ENCODE measurements at regions not wholly inside any gene's neighbourhood (a gene's known extent, or its start where the extent isn't known, plus 50 kb on each side); places are given as distances from the start of the nearest gene placed in this dataset.
"Not testable (repeated sequence)": the region's sequence is repeated elsewhere in the genome, so short reads cannot be mapped to it uniquely, and the experiment has no call there.

GRCh38 chr20:56708991-56709390 lies 79.9 kb downstream of the TFAP2C start:
- DNase-seq (ENCODE audit: low read depth, low spot score) = no peak
- no peak overlapping the region for H3K27ac Mint-ChIP-seq (ENCODE audit: unreplicated experiment)
- H3K27me3 Mint-ChIP-seq (ENCODE audit: low read depth) = peaks cover 15% of the 10 kb centered on the region
- H3K4me3 Mint-ChIP-seq = no peak overlapping the region
- H3K9me3 Mint-ChIP-seq = peaks cover 3% of the 10 kb centered on the region
- no peaks in the 10 kb centered on the region for H3K36me3 Mint-ChIP-seq (ENCODE audit: low read depth)
- TF ChIP-seq, protein P1, sequence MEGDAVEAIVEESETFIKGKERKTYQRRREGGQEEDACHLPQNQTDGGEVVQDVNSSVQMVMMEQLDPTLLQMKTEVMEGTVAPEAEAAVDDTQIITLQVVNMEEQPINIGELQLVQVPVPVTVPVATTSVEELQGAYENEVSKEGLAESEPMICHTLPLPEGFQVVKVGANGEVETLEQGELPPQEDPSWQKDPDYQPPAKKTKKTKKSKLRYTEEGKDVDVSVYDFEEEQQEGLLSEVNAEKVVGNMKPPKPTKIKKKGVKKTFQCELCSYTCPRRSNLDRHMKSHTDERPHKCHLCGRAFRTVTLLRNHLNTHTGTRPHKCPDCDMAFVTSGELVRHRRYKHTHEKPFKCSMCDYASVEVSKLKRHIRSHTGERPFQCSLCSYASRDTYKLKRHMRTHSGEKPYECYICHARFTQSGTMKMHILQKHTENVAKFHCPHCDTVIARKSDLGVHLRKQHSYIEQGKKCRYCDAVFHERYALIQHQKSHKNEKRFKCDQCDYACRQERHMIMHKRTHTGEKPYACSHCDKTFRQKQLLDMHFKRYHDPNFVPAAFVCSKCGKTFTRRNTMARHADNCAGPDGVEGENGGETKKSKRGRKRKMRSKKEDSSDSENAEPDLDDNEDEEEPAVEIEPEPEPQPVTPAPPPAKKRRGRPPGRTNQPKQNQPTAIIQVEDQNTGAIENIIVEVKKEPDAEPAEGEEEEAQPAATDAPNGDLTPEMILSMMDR (conservative IDR thresholded peaks at IDR 0.05) = no peak
- H3K4me1 Mint-ChIP-seq = peaks cover 25% of the 10 kb centered on the region

DNA sequence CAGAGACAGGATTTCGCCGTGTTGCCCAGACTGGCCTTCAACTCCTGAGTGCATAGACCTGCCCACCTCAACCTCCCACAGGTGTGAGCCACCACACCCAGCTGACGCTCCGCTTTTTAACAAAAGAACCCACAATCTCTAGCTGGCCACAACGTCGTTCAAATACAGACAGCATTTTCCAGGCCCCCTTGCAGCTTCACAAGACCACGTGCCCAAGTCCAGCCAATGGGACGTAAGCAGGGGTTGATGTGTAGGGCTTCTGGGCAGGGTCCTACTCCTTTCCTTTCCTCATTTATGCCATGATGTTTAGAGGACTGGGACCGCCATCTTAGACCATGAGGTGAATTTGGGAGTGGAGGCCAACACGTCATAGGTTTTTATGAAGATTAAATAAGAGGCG lies 81.0 kb downstream of the TFAP2C start:
- Mint-ChIP-seq H3K9me3 (peaks cover 3% of the 10 kb centered on the region), H3K27me3 (ENCODE audit: low read depth) (peaks cover 15% of the 10 kb centered on the region)

DNA sequence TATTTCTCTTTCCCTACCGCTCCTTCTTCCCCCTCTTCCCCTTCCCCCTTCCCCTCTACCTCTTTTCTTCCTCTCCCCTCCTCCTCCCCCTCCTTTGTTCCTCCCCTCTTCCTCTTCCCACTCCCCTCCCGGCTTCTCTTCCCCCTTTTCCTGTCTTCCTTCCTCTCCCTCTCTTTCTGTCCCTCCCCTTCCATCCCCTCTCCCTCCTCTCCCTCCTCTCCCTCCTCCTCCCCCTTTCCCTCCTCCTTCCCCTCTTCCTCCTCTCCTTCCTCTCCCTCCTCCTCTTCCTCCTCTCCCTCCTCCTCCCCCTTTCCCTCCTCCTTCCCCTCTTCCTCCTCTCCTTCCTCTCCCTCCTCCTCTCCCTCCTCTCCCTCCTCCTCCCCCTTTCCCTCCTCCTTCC lies 81.5 kb downstream of the TFAP2C start:
- H3K27me3 Mint-ChIP-seq (ENCODE audit: low read depth) = peaks cover 15% of the 10 kb centered on the region
- H3K4me1 Mint-ChIP-seq = peaks cover 29% of the 10 kb centered on the region
- DNase-seq (ENCODE audit: low read depth, low spot score); H3K36me3 Mint-ChIP-seq (ENCODE audit: low read depth); H3K4me3 Mint-ChIP-seq; H3K27ac Mint-ChIP-seq (ENCODE audit: unreplicated experiment); H3K9me3 Mint-ChIP-seq: not testable (repeated sequence)

More for the DNA sequence above, 81.0 kb downstream of the TFAP2C start:
- H3K36me3 Mint-ChIP-seq (ENCODE audit: low read depth) = no peaks in the 10 kb centered on the region
- TF ChIP-seq, protein P1 (conservative IDR thresholded peaks at IDR 0.05) = no peak
- H3K4me3 Mint-ChIP-seq = no peak overlapping the region
- H3K4me1 Mint-ChIP-seq = peaks cover 25% of the 10 kb centered on the region
- no peak for DNase-seq (ENCODE audit: low read depth, low spot score)
- H3K27ac Mint-ChIP-seq (ENCODE audit: unreplicated experiment) = no peak overlapping the region

- TF ChIP-seq, protein P1 (conservative IDR thresholded peaks at IDR 0.05) = no peak
- H3K27me3 Mint-ChIP-seq (ENCODE audit: low read depth) = peaks cover 15% of the 10 kb centered on the region
- H3K4me3 Mint-ChIP-seq = no peak overlapping the region
- no peak overlapping the region for H3K27ac Mint-ChIP-seq (ENCODE audit: unreplicated experiment)
- H3K9me3 Mint-ChIP-seq = peaks cover 1% of the 10 kb centered on the region
- H3K4me1 Mint-ChIP-seq = peaks cover 28% of the 10 kb centered on the region
- no peaks in the 10 kb centered on the region for H3K36me3 Mint-ChIP-seq (ENCODE audit: low read depth)
- no peak for DNase-seq (ENCODE audit: low read depth, low spot score)
Measured at GRCh38 chr20:56711018-56711417, 81.9 kb downstream of the TFAP2C start.

DNA sequence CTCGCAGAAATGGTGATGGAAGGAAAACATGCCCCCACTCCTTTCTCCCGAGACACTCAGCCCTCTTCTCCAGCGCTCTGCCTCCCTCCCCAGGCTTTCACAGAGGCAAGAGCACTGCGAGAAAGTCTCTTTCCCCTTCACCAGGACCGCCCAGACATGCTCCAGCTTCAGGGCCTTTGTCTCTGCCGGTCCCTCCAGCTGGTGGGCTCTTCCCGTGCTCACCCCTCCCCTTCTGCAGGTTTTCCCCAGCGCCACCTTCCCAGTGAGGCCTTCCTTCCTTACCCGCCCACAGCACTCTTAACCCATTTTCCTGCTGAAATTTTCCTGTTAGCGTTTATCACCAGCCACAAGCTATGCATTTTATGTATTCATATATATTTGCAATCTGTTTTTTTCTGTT lies 86.2 kb downstream of the TFAP2C start:
- Mint-ChIP-seq H3K36me3 (ENCODE audit: low read depth) (no peaks in the 10 kb centered on the region), H3K4me3 (no peak overlapping the region), H3K27ac (ENCODE audit: unreplicated experiment) (no peak overlapping the region), H3K9me3 (no peaks in the 10 kb centered on the region), H3K27me3 (ENCODE audit: low read depth) (peaks cover 11% of the 10 kb centered on the region), H3K4me1 (peaks cover 19% of the 10 kb centered on the region)
- TF ChIP-seq, protein P1 (conservative IDR thresholded peaks at IDR 0.05) = no peak
- DNase-seq (ENCODE audit: low read depth, low spot score) = no peak

DNA sequence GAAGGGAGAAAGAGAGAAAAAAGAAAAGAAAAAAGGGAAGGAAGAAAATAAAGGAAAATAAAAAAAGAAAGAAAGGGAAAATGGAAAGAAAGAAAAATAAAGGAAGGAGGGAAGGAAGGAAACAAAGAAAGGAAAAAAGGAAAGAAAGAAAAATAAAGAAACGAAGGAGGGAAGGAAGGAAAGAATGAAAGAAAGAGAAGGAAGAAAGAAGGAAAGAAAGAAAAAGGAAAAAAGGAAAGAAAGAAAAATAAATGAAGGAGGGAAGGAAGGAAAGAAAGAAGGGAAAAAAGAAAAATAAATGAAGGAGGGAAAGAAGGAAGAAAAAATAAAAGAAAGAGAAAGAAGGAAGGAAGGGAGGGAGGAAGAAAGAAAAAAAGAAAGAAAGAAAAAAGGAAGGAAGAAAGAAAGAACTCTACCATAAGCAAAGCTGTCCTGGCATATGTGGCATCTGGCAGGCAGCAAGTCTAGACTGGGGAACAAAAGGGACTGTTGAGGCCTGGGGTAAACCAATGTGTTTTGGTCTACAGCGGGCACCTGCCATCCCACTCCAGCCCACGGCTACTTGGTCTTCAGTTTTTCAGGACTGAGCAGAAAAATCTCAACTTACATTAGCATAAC lies 86.9 kb downstream of the TFAP2C start:
- TF ChIP-seq, protein P1 (conservative IDR thresholded peaks at IDR 0.05) = no peak
- peaks cover 11% of the 10 kb centered on the region for H3K27me3 Mint-ChIP-seq (ENCODE audit: low read depth)
- peaks cover 19% of the 10 kb centered on the region for H3K4me1 Mint-ChIP-seq
- no peak overlapping the region for H3K4me3 Mint-ChIP-seq
- no peak overlapping the region for H3K27ac Mint-ChIP-seq (ENCODE audit: unreplicated experiment)
- DNase-seq (ENCODE audit: low read depth, low spot score) = no peak
- no peaks in the 10 kb centered on the region for H3K36me3 Mint-ChIP-seq (ENCODE audit: low read depth)
- H3K9me3 Mint-ChIP-seq = no peaks in the 10 kb centered on the region
